ENCODE measurements at regions not wholly inside any gene's neighbourhood (a gene's known extent, or its start where the extent isn't known, plus 50 kb on each side); places are given as distances from the start of the nearest gene placed in this dataset.
"Not testable (repeated sequence)": the region's sequence is repeated elsewhere in the genome, so short reads cannot be mapped to it uniquely, and the experiment has no call there.

- not testable (repeated sequence) for H3K23ac ChIP-seq (ENCODE audit: low read depth, low read length, poor library complexity); DNase-seq (ENCODE audit: low spot score)
These were observed 949.9 kb upstream of the NCAM2 start for GRCh38 chr21:20048130-20048837.

GRCh38 chr21:20083336-20083735 lies 914.9 kb upstream of the NCAM2 start:
- Histone ChIP-seq H2AK5ac (ENCODE audit: low read depth, low read length) (no peak overlapping the region), H3K4me2 (ENCODE audit: insufficient read depth, low read length, poor library complexity, severe bottlenecking) (no peak overlapping the region), H3K9me3 (replicated peaks in 1 of 2; ENCODE audit: control insufficient read depth in 2 of 2, insufficient read depth in 1 of 2, low read depth in 1 of 2, low read length in 2 of 2) (no peaks in the 10 kb centered on the region), H2AFZ (ENCODE audit: low read length) (no peak overlapping the region), H3K79me1 (ENCODE audit: low read depth, low read length) (no peaks in the 10 kb centered on the region), H3K4me1 (ENCODE audit: control insufficient read depth in 2 of 2, insufficient read depth in 1 of 2, low read depth in 1 of 2, low read length in 2 of 2) (no peaks in the 10 kb centered on the region), H3K36me3 (replicated peaks in 1 of 2; ENCODE audit: control insufficient read depth in 2 of 2, insufficient read depth in 2 of 2, low read length in 2 of 2) (no peaks in the 10 kb centered on the region), H3K4ac (ENCODE audit: low read length) (no peak overlapping the region), H3K27me3 (ENCODE audit: control insufficient read depth in 3 of 3, insufficient read depth in 3 of 3, low read depth in 1 of 3, low read length in 3 of 3) (no peaks in the 10 kb centered on the region), H3K14ac (ENCODE audit: low read length) (no peak overlapping the region), H2BK5ac (ENCODE audit: low read length) (no peak overlapping the region), H4K8ac (ENCODE audit: low read depth, low read length) (no peak overlapping the region), H3K9ac (ENCODE audit: low read depth, low read length, poor library complexity) (no peak overlapping the region), H3K18ac (ENCODE audit: low read length) (no peak overlapping the region), H3K23ac (ENCODE audit: low read depth, low read length, poor library complexity) (no peak overlapping the region), H4K91ac (ENCODE audit: low read depth, low read length, poor library complexity) (no peak overlapping the region), H2BK120ac (ENCODE audit: low read depth, low read length) (no peak overlapping the region), H2BK12ac (ENCODE audit: low read length) (no peak overlapping the region), H3K4me3 (ENCODE audit: low read length in 2 of 2) (no peak overlapping the region), H3K27ac (replicated peaks; ENCODE audit: low read length) (no peak overlapping the region), H2BK15ac (ENCODE audit: low read length) (no peak overlapping the region)
- no peak for DNase-seq (ENCODE audit: low spot score)

More at GRCh38 chr21:20048130-20048837, 949.9 kb upstream of the NCAM2 start:
- not testable (repeated sequence) for H3K27ac ChIP-seq (replicated peaks; ENCODE audit: low read length); H2BK5ac ChIP-seq (ENCODE audit: low read length); H2AK5ac ChIP-seq (ENCODE audit: low read depth, low read length); H3K9me3 ChIP-seq (replicated peaks in 1 of 2; ENCODE audit: control insufficient read depth in 2 of 2, insufficient read depth in 1 of 2, low read depth in 1 of 2, low read length in 2 of 2); H4K91ac ChIP-seq (ENCODE audit: low read depth, low read length, poor library complexity); H3K18ac ChIP-seq (ENCODE audit: low read length); H3K4me3 ChIP-seq (ENCODE audit: low read length in 2 of 2); H3K14ac ChIP-seq (ENCODE audit: low read length); H3K4me2 ChIP-seq (ENCODE audit: insufficient read depth, low read length, poor library complexity, severe bottlenecking); H3K79me1 ChIP-seq (ENCODE audit: low read depth, low read length); H2BK15ac ChIP-seq (ENCODE audit: low read length); H3K9ac ChIP-seq (ENCODE audit: low read depth, low read length, poor library complexity); H2BK120ac ChIP-seq (ENCODE audit: low read depth, low read length); H3K27me3 ChIP-seq (ENCODE audit: control insufficient read depth in 3 of 3, insufficient read depth in 3 of 3, low read depth in 1 of 3, low read length in 3 of 3); H3K36me3 ChIP-seq (replicated peaks in 1 of 2; ENCODE audit: control insufficient read depth in 2 of 2, insufficient read depth in 2 of 2, low read length in 2 of 2); H3K4me1 ChIP-seq (ENCODE audit: control insufficient read depth in 2 of 2, insufficient read depth in 1 of 2, low read depth in 1 of 2, low read length in 2 of 2); H3K4ac ChIP-seq (ENCODE audit: low read length); H2AFZ ChIP-seq (ENCODE audit: low read length); H2BK12ac ChIP-seq (ENCODE audit: low read length); H4K8ac ChIP-seq (ENCODE audit: low read depth, low read length)
- WGBS, 2 donors (ENCODE audit: extremely low coverage in 2 of 2, insufficient read length in 2 of 2, insufficient replicate concordance in 1 of 2), result no CpG with 5 or more reads among the region's 20 CpGs

- no peak overlapping the region for H2BK12ac ChIP-seq (ENCODE audit: low read length)
- no peak overlapping the region for H4K8ac ChIP-seq (ENCODE audit: low read depth, low read length)
- H3K14ac ChIP-seq (ENCODE audit: low read length), result no peak overlapping the region
- H3K9ac ChIP-seq (ENCODE audit: low read depth, low read length, poor library complexity), result no peak overlapping the region
- H4K91ac ChIP-seq (ENCODE audit: low read depth, low read length, poor library complexity), result no peak overlapping the region
- no peak overlapping the region for H3K4me3 ChIP-seq (ENCODE audit: low read length in 2 of 2)
- no peak for DNase-seq (ENCODE audit: low spot score)
- no peak overlapping the region for H3K23ac ChIP-seq (ENCODE audit: low read depth, low read length, poor library complexity)
- no peak overlapping the region for H2AFZ ChIP-seq (ENCODE audit: low read length)
- H2BK120ac ChIP-seq (ENCODE audit: low read depth, low read length), result no peak overlapping the region
- no peak overlapping the region for H2BK15ac ChIP-seq (ENCODE audit: low read length)
- H3K4me2 ChIP-seq (ENCODE audit: insufficient read depth, low read length, poor library complexity, severe bottlenecking), result no peak overlapping the region
- no peaks in the 10 kb centered on the region for H3K27me3 ChIP-seq (ENCODE audit: control insufficient read depth in 3 of 3, insufficient read depth in 3 of 3, low read depth in 1 of 3, low read length in 3 of 3)
- no peak overlapping the region for H3K18ac ChIP-seq (ENCODE audit: low read length)
- H3K4ac ChIP-seq (ENCODE audit: low read length), result no peak overlapping the region
- no peaks in the 10 kb centered on the region for H3K4me1 ChIP-seq (ENCODE audit: control insufficient read depth in 2 of 2, insufficient read depth in 1 of 2, low read depth in 1 of 2, low read length in 2 of 2)
- no peaks in the 10 kb centered on the region for H3K36me3 ChIP-seq (replicated peaks in 1 of 2; ENCODE audit: control insufficient read depth in 2 of 2, insufficient read depth in 2 of 2, low read length in 2 of 2)
- no peaks in the 10 kb centered on the region for H3K79me1 ChIP-seq (ENCODE audit: low read depth, low read length)
- H2AK5ac ChIP-seq (ENCODE audit: low read depth, low read length), result no peak overlapping the region
- no peak overlapping the region for H2BK5ac ChIP-seq (ENCODE audit: low read length)
- no peaks in the 10 kb centered on the region for H3K9me3 ChIP-seq (replicated peaks in 1 of 2; ENCODE audit: control insufficient read depth in 2 of 2, insufficient read depth in 1 of 2, low read depth in 1 of 2, low read length in 2 of 2)
- H3K27ac ChIP-seq (replicated peaks; ENCODE audit: low read length), result no peak overlapping the region
These were observed 914.3 kb upstream of the NCAM2 start for GRCh38 chr21:20083925-20084324.

GRCh38 chr21:20086508-20086907 lies 911.7 kb upstream of the NCAM2 start:
- Histone ChIP-seq H2BK15ac (ENCODE audit: low read length) (no peak overlapping the region), H4K91ac (ENCODE audit: low read depth, low read length, poor library complexity) (no peak overlapping the region), H2BK120ac (ENCODE audit: low read depth, low read length) (no peak overlapping the region), H2AK5ac (ENCODE audit: low read depth, low read length) (no peak overlapping the region), H3K9ac (ENCODE audit: low read depth, low read length, poor library complexity) (no peak overlapping the region), H2BK12ac (ENCODE audit: low read length) (no peak overlapping the region), H3K18ac (ENCODE audit: low read length) (no peak overlapping the region), H3K4me2 (ENCODE audit: insufficient read depth, low read length, poor library complexity, severe bottlenecking) (no peak overlapping the region), H3K14ac (ENCODE audit: low read length) (no peak overlapping the region), H3K4me3 (ENCODE audit: low read length in 2 of 2) (no peak overlapping the region), H4K8ac (ENCODE audit: low read depth, low read length) (no peak overlapping the region), H3K4me1 (ENCODE audit: control insufficient read depth in 2 of 2, insufficient read depth in 1 of 2, low read depth in 1 of 2, low read length in 2 of 2) (no peaks in the 10 kb centered on the region), H2BK5ac (ENCODE audit: low read length) (no peak overlapping the region), H3K9me3 (replicated peaks in 1 of 2; ENCODE audit: control insufficient read depth in 2 of 2, insufficient read depth in 1 of 2, low read depth in 1 of 2, low read length in 2 of 2) (peaks cover 0 to 2% of the 10 kb centered on the region in 2 donors), H3K4ac (ENCODE audit: low read length) (no peak overlapping the region), H3K23ac (ENCODE audit: low read depth, low read length, poor library complexity) (no peak overlapping the region), H3K27me3 (ENCODE audit: control insufficient read depth in 3 of 3, insufficient read depth in 3 of 3, low read depth in 1 of 3, low read length in 3 of 3) (no peaks in the 10 kb centered on the region), H3K36me3 (replicated peaks in 1 of 2; ENCODE audit: control insufficient read depth in 2 of 2, insufficient read depth in 2 of 2, low read length in 2 of 2) (no peaks in the 10 kb centered on the region), H2AFZ (ENCODE audit: low read length) (no peak overlapping the region), H3K27ac (replicated peaks; ENCODE audit: low read length) (no peak overlapping the region), H3K79me1 (ENCODE audit: low read depth, low read length) (no peaks in the 10 kb centered on the region)
- DNase-seq (ENCODE audit: low spot score), result no peak
- WGBS, 2 donors (ENCODE audit: extremely low coverage in 2 of 2, insufficient read length in 2 of 2, insufficient replicate concordance in 1 of 2), result no CpG with 5 or more reads among the region's 3 CpGs

All from neuronal stem cell (in vitro differentiated cells).